ENCODE measurements at regions not wholly inside any gene's neighbourhood (a gene's known extent, or its start where the extent isn't known, plus 50 kb on each side); places are given as distances from the start of the nearest gene placed in this dataset.

DNA sequence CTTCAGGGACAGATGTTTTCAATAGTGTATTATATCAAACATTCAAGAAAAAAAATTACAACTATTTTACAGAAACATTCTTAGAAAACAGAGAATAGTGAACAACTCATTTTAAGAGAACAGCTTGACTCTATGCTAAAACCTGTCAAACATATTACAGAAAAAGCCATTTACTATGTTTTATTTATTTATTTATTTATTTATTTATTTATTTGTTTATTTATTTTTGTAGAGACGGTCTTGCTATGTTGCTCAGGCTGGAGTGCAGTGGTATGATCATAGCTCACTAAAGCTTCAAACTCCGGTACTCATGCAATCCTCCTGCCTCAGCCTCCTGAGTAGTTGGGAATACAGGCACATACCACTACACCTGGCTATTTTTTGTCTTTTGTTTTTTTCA, 317.9 kb upstream of the HTR1E start:
- ATAC-seq (no peak), FAIRE-seq (no peak), DNase-seq (ENCODE audit: low spot score) (no peak)
- H2AFZ ChIP-seq (ENCODE audit: low read length), result no peak overlapping the region
- no peaks in the 10 kb centered on the region for H4K20me1 ChIP-seq (ENCODE audit: insufficient read depth, low read length)
- H3K4me3 ChIP-seq (replicated peaks in 1 of 3; ENCODE audit: insufficient read depth in 1 of 3, low read depth in 2 of 3, low read length in 3 of 3), result no peak overlapping the region
- no peaks in the 10 kb centered on the region for H3K36me3 ChIP-seq (replicated peaks in 1 of 2; ENCODE audit: control insufficient read depth in 1 of 2, insufficient read depth in 2 of 2, low read length in 2 of 2)
- intact Hi-C loops (cut with micrococcal nuclease; ENCODE audit: unreplicated experiment), result no loop called here
- BruUV-seq (replicated peaks), result no TSS peak
- H3K4me2 ChIP-seq (ENCODE audit: low read depth, low read length), result no peak overlapping the region
- peaks cover 23% of the 10 kb centered on the region for H3K9me3 ChIP-seq (ENCODE audit: low read length)
- ChIA-PET POLR2A (no interaction called here), CTCF (ENCODE audit: low intra/inter-chr PET ratio, low total read pairs) (no interaction called here)
- H3K27ac ChIP-seq (ENCODE audit: extremely low read length, insufficient read depth, low read length), result no peak overlapping the region
- no peaks in the 10 kb centered on the region for H3K27me3 ChIP-seq (ENCODE audit: control insufficient read depth in 1 of 2, insufficient read depth in 2 of 2, low read length in 2 of 2)
- H3K4me1 ChIP-seq (ENCODE audit: insufficient read depth, low read length), result no peaks in the 10 kb centered on the region
- in situ Hi-C loops (cut with HindIII; ENCODE audit: extremely low pct_ligation_motif_present, low pct_unique_long_range_greater_than_20kb), result no loop called here
- no peaks in the 10 kb centered on the region for H3K79me2 ChIP-seq (ENCODE audit: insufficient read depth, low read length)
- TF ChIP-seq AHDC1 (CRISPR knock-in tag; IDR thresholded peaks at IDR 0.05; ENCODE audit: borderline replicate concordance) (no peak), SMAD3 (CRISPR knock-in tag; IDR thresholded peaks at IDR 0.05) (no peak), TARDBP (CRISPR knock-in tag; IDR thresholded peaks at IDR 0.05) (no peak), HNRNPH1 (optimal IDR thresholded peaks at IDR 0.05; ENCODE audit: low read depth, low read length) (no peak), MYC (CRISPR knock-in tag; IDR thresholded peaks at IDR 0.05; ENCODE audit: borderline replicate concordance) (no peak), ZNF335 (CRISPR knock-in tag; IDR thresholded peaks at IDR 0.05) (no peak), SSRP1 (CRISPR knock-in tag; IDR thresholded peaks at IDR 0.05) (no peak), ZNF772 (CRISPR knock-in tag; IDR thresholded peaks at IDR 0.05) (no peak), ZNF839 (CRISPR knock-in tag; IDR thresholded peaks at IDR 0.05; ENCODE audit: borderline replicate concordance) (no peak), HDAC1 (CRISPR knock-in tag; IDR thresholded peaks at IDR 0.05) (no peak), ATRX (CRISPR knock-in tag; IDR thresholded peaks at IDR 0.05; ENCODE audit: borderline replicate concordance) (no peak), SRSF4 (IDR thresholded peaks at IDR 0.05; ENCODE audit: low read depth, low read length, poor library complexity, severe bottlenecking) (no peak), HDAC2 (CRISPR knock-in tag; IDR thresholded peaks at IDR 0.05) (no peak)
- TF ChIP-seq, protein P1, sequence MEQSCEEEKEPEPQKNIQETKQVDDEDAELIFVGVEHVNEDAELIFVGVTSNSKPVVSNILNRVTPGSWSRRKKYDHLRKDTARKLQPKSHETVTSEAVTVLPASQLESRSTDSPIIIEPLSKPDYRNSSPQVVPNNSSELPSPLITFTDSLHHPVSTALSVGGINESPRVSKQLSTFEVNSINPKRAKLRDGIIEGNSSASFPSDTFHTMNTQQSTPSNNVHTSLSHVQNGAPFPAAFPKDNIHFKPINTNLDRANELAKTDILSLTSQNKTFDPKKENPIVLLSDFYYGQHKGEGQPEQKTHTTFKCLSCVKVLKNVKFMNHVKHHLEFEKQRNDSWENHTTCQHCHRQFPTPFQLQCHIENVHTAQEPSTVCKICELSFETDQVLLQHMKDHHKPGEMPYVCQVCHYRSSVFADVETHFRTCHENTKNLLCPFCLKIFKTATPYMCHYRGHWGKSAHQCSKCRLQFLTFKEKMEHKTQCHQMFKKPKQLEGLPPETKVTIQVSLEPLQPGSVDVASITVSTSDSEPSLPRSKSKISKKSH (CRISPR knock-in tag; IDR thresholded peaks at IDR 0.05; ENCODE audit: borderline replicate concordance), result no peak
- TF ChIP-seq, protein P2, sequence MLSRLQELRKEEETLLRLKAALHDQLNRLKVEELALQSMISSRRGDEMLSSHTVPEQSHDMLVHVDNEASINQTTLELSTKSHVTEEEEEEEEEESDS (CRISPR knock-in tag; IDR thresholded peaks at IDR 0.05; ENCODE audit: borderline replicate concordance), result no peak
- TF ChIP-seq, protein P3, sequence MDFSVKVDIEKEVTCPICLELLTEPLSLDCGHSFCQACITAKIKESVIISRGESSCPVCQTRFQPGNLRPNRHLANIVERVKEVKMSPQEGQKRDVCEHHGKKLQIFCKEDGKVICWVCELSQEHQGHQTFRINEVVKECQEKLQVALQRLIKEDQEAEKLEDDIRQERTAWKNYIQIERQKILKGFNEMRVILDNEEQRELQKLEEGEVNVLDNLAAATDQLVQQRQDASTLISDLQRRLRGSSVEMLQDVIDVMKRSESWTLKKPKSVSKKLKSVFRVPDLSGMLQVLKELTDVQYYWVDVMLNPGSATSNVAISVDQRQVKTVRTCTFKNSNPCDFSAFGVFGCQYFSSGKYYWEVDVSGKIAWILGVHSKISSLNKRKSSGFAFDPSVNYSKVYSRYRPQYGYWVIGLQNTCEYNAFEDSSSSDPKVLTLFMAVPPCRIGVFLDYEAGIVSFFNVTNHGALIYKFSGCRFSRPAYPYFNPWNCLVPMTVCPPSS (IDR thresholded peaks at IDR 0.05), result no peak
- H3K9ac ChIP-seq (ENCODE audit: insufficient read depth, low read depth, low read length), result no peak overlapping the region
- WGBS (ENCODE audit: low lambda C conversion rate), result 0% methylated on average over 2 of the region's 2 CpGs
